Activated B cell treated with CpG ODN at 0.5 μM for 24 hours (primary cell): ENCODE measurements at regions not wholly inside any gene's neighbourhood (a gene's known extent, or its start where the extent isn't known, plus 50 kb on each side); places are given as distances from the start of the nearest gene placed in this dataset.

Experiments
- ATAC-seq: fragments of 200-7000 bp; cut with Tn5 transposase; one replicate; pipeline ENCODE4 v1.10.0; 2021; ENCODE audit warnings: low read depth, mild to moderate bottlenecking, moderate library complexity
- CTCF ChIA-PET: fragments of 350-600 bp; sonication (Branson Sonifier 250); formaldehyde crosslinking; loops from one replicate; lab custom pipeline; 2021; ENCODE audit warnings: antibody characterized with exemption; lab: Charles Lee
- POLR2A ChIA-PET: fragments of 350-600 bp; sonication (Branson Sonifier 250); formaldehyde crosslinking; loops from one replicate; lab custom pipeline; 2021; ENCODE audit warnings: antibody characterized with exemption; lab: Charles Lee
- DNase-seq: peaks from one replicate; pipeline ENCODE4 v3.0.0; 2022
- H3K27ac Mint-ChIP-seq: one replicate; pipeline ENCODE4 v1.8.0; 2020; ENCODE audit warnings: mixed read lengths
- H3K27me3 Mint-ChIP-seq: one replicate; pipeline ENCODE4 v1.8.0; 2021; ENCODE audit warnings: mixed read lengths
- H3K36me3 Mint-ChIP-seq: one replicate; pipeline ENCODE4 v1.8.0; 2021; ENCODE audit warnings: low read depth, mixed read lengths
- H3K4me1 Mint-ChIP-seq: one replicate; pipeline ENCODE4 v1.8.0; 2021; ENCODE audit warnings: mixed read lengths
- H3K4me3 Mint-ChIP-seq: one replicate; pipeline ENCODE4 v1.8.0; 2020; ENCODE audit warnings: mild to moderate bottlenecking, mixed read lengths
- H3K9me3 Mint-ChIP-seq: one replicate; pipeline ENCODE4 v1.8.0; 2020; ENCODE audit warnings: mixed read lengths
- intact Hi-C: fragments of 100-400 bp; cut with micrococcal nuclease; formaldehyde crosslinking; loops from one replicate; pipeline ENCODE4 v1.15.1; 2024
- TF ChIP-seq, protein P1 (sequence below): fragments of 200-600 bp; IDR thresholded peaks from one replicate; pipeline ENCODE4 v1.8.0; 2022; ENCODE audit warnings: antibody characterized with exemption, mild to moderate bottlenecking

DNA sequence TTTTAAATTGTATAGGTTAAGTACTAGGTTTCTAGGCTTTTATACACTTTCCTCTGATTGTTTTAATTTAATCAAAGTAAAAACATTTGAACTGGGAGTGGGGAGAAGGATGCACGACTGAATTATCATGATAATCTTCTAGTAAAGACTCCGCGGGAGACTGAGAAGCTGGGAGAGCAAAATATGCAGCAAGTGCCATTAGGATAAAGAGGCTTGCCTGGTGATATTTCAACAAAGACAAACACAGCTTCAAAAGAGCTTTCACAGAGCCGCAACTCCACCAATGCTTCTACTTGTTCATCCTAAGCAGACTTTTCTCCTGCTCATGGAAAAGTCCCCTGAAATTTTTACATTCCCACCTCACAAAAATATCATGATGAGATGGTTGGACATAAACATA is 239.0 kb upstream of the PTBP2 start:
- intact Hi-C loops, result no loop called here
- Mint-ChIP-seq H3K36me3 (no peaks in the 10 kb centered on the region), H3K4me3 (no peak overlapping the region), H3K9me3 (no peaks in the 10 kb centered on the region), H3K27me3 (no peaks in the 10 kb centered on the region), H3K4me1 (no peaks in the 10 kb centered on the region), H3K27ac (no peak overlapping the region)
- CTCF ChIA-PET, result no interaction called here
- ATAC-seq, result no peak
- TF ChIP-seq, protein P1, sequence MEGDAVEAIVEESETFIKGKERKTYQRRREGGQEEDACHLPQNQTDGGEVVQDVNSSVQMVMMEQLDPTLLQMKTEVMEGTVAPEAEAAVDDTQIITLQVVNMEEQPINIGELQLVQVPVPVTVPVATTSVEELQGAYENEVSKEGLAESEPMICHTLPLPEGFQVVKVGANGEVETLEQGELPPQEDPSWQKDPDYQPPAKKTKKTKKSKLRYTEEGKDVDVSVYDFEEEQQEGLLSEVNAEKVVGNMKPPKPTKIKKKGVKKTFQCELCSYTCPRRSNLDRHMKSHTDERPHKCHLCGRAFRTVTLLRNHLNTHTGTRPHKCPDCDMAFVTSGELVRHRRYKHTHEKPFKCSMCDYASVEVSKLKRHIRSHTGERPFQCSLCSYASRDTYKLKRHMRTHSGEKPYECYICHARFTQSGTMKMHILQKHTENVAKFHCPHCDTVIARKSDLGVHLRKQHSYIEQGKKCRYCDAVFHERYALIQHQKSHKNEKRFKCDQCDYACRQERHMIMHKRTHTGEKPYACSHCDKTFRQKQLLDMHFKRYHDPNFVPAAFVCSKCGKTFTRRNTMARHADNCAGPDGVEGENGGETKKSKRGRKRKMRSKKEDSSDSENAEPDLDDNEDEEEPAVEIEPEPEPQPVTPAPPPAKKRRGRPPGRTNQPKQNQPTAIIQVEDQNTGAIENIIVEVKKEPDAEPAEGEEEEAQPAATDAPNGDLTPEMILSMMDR, result no peak
- no peak for DNase-seq
- POLR2A ChIA-PET, result no interaction called here

DNA sequence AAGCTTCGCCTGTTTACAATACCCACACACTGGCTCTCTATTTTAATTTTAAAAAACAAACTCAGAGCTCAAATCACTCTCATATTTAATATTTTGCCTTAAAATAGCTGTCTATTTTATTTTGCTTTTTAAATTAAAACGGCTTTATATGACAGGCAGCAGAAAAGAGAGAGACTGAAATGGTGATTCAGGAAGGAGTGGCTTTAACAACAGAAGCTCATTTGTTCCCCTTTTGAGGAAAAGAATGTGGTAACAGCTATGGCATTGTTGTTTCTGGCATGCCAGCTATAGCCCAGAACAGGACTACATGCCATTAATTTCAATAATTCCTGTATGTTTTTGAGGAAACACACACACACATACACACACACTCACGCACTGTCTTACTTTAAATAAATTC is 234.2 kb upstream of the PTBP2 start:
- no peaks in the 10 kb centered on the region for H3K36me3 Mint-ChIP-seq
- no peaks in the 10 kb centered on the region for H3K27me3 Mint-ChIP-seq
- DNase-seq, result no peak
- no peaks in the 10 kb centered on the region for H3K4me1 Mint-ChIP-seq
- H3K9me3 Mint-ChIP-seq, result no peaks in the 10 kb centered on the region
- H3K27ac Mint-ChIP-seq, result no peak overlapping the region
- intact Hi-C loops, result no loop called here
- TF ChIP-seq, protein P1, result no peak
- ChIA-PET CTCF (no interaction called here), POLR2A (no interaction called here)
- no peak overlapping the region for H3K4me3 Mint-ChIP-seq
- ATAC-seq, result no peak

DNA sequence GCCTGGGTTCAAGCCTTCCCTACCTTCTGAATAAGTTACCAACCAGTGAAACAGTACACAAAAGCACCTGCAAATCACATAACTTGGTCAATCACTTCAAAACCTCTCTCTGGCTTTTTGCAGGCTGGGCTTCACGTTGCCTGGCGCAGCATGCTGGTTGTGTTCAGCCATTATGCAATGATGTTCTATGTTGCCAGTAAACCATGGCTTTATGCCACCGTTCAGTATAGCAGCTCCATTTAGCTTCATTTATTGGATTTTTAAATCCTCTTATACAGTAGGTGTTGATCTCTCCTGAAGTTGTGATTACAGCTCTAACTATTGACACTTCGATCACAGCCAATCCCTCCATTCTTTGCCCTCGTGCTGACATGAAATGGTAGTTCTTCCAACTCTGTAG is 233.6 kb upstream of the PTBP2 start:
- DNase-seq (no peak), ATAC-seq (no peak)
- no peaks in the 10 kb centered on the region for H3K36me3 Mint-ChIP-seq
- no peak overlapping the region for H3K27ac Mint-ChIP-seq
- ChIA-PET CTCF (no interaction called here), POLR2A (no interaction called here)
- no peak overlapping the region for H3K4me3 Mint-ChIP-seq
- TF ChIP-seq, protein P1, result no peak
- intact Hi-C loops, result no loop called here
- no peaks in the 10 kb centered on the region for H3K4me1 Mint-ChIP-seq
- H3K27me3 Mint-ChIP-seq, result no peaks in the 10 kb centered on the region
- no peaks in the 10 kb centered on the region for H3K9me3 Mint-ChIP-seq

DNA sequence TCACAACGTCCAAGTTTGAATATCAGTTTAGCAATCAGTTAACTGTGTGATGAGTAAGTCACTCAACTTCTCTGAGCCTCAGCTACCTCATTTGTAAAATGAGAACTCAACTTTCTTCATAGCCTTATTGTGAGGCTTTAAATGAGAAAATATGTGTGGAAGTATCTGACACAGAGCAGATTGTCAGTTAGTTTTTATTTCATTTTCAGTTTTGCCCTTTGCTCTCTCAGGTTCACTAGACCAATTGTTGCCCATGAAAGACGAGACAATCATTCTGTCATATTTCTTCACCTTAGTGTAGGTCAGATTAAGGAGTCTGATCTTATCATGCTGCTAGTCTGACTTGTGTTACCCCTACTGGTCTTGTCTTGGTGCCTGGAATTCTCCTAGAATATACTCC is 232.8 kb upstream of the PTBP2 start:
- Mint-ChIP-seq H3K4me3 (no peak overlapping the region), H3K36me3 (no peaks in the 10 kb centered on the region), H3K9me3 (no peaks in the 10 kb centered on the region), H3K27ac (no peak overlapping the region), H3K4me1 (no peaks in the 10 kb centered on the region), H3K27me3 (no peaks in the 10 kb centered on the region)
- ChIA-PET CTCF (no interaction called here), POLR2A (no interaction called here)
- no peak for DNase-seq
- TF ChIP-seq, protein P1, result no peak
- intact Hi-C loops, result no loop called here
- ATAC-seq, result no peak

DNA sequence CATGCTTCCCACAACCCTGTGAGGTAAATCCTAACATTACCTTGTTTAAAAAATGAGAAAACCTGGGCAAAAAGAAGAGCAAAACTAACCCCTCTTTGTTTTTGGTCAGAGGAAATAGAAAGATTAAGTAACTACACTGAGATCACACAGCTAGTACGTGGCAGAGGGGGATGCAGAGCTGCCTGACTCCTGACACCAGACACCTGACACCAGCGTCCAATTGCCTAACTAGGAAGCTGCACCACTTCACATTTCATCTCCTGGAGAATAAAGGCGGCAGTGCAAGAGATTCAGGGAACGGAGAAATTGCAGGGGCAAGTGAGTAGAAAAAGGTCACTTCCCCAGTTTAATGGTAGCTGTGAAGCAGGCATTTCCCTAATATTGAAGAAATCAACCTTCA is 229.3 kb upstream of the PTBP2 start:
- ATAC-seq (no peak), DNase-seq (no peak)
- H3K4me1 Mint-ChIP-seq, result no peaks in the 10 kb centered on the region
- TF ChIP-seq, protein P1, result no peak
- ChIA-PET CTCF (no interaction called here), POLR2A (no interaction called here)
- H3K27me3 Mint-ChIP-seq, result no peaks in the 10 kb centered on the region
- H3K9me3 Mint-ChIP-seq, result no peaks in the 10 kb centered on the region
- no peaks in the 10 kb centered on the region for H3K36me3 Mint-ChIP-seq
- H3K27ac Mint-ChIP-seq, result no peak overlapping the region
- no peak overlapping the region for H3K4me3 Mint-ChIP-seq
- intact Hi-C loops, result no loop called here
